HEK293 (cell line): ENCODE measurements at regions not wholly inside any gene's neighbourhood (a gene's known extent, or its start where the extent isn't known, plus 50 kb on each side); places are given as distances from the start of the nearest gene placed in this dataset.

Source experiments
- CTCF ChIA-PET: fragments of 350-600 bp; formaldehyde crosslinking; extraction: SDS; loops from one replicate; lab custom pipeline; 2021; ENCODE audit warnings: antibody characterized with exemption; lab: Yijun Ruan, JAX
- POLR2A ChIA-PET: fragments of 300-600 bp; formaldehyde crosslinking; extraction: SDS; loops from one replicate; lab custom pipeline; 2020; ENCODE audit warnings: antibody characterized with exemption, inconsistent platforms; lab: Yijun Ruan, JAX
- H3K27ac ChIP-seq: fragments of 200-500 bp; sonication (Bioruptor generic); 2 replicates; pipeline ENCODE4 v1.5.1; 2014; ENCODE audit warnings: low read depth, low read length, control low read depth, inconsistent platforms; ENCODE audit errors: extremely low read depth
- H3K36me3 ChIP-seq, 2 experiments: fragments of 200-500 bp in 1 of 2; sonication (Bioruptor generic) in 1 of 2; 1 replicate in 1 of 2; 2 replicates in 1 of 2; pipeline ENCODE4 v1.5.1; 2014 to 2017; ENCODE audit warnings: inconsistent platforms in 2 of 2, low read length in 2 of 2; ENCODE audit not compliant: control insufficient read depth in 2 of 2, insufficient read depth in 1 of 2
- H3K4me1 ChIP-seq: fragments of 200-500 bp; sonication (Bioruptor generic); 2 replicates; pipeline ENCODE4 v1.5.1; 2014; ENCODE audit warnings: mild to moderate bottlenecking, low read length, inconsistent platforms; ENCODE audit not compliant: control insufficient read depth, insufficient read depth
- H3K4me3 ChIP-seq: 2 replicates; pipeline ENCODE4 v1.5.1; 2011; ENCODE audit warnings: low read depth, mild to moderate bottlenecking, control low read depth, low read length, moderate library complexity
- H3K9me3 ChIP-seq: fragments of 200-500 bp; sonication (Bioruptor generic); 2 replicates; pipeline ENCODE4 v1.5.1; 2014; ENCODE audit warnings: low read depth, low read length, inconsistent platforms; ENCODE audit not compliant: control insufficient read depth, insufficient read depth
- HOXD13 ChIP-seq: sonication (generic); formaldehyde crosslinking; IDR thresholded peaks from 2 replicates; pipeline ENCODE4 v1.8.0; 2022; ENCODE audit warnings: missing genetic modification reagents, borderline replicate concordance
- KLF1 ChIP-seq: fragments of 450-650 bp; formaldehyde crosslinking; IDR thresholded peaks from 2 replicates; pipeline ENCODE4 v1.5.1; 2016; ENCODE audit warnings: missing biosample characterization, missing genetic modification characterization
- PRDM2 ChIP-seq: fragments of 450-650 bp; formaldehyde crosslinking; IDR thresholded peaks from 2 replicates; pipeline ENCODE4 v1.5.1; 2016; ENCODE audit warnings: missing biosample characterization, missing genetic modification characterization, borderline replicate concordance
- YY1 ChIP-seq: fragments of 450-650 bp; formaldehyde crosslinking; IDR thresholded peaks from 2 replicates; pipeline ENCODE4 v1.5.1; 2018; ENCODE audit warnings: missing biosample characterization, missing genetic modification characterization
- ZBTB49 ChIP-seq: fragments of 450-650 bp; formaldehyde crosslinking; IDR thresholded peaks from 2 replicates; pipeline ENCODE4 v1.5.1; 2016; ENCODE audit warnings: missing biosample characterization, missing genetic modification characterization, low read depth
- ZFP37 ChIP-seq: fragments of 450-650 bp; formaldehyde crosslinking; IDR thresholded peaks from 2 replicates; pipeline ENCODE4 v1.5.1; 2016; ENCODE audit warnings: missing biosample characterization, missing genetic modification characterization
- ZIC2 ChIP-seq: fragments of 450-650 bp; formaldehyde crosslinking; IDR thresholded peaks from 2 replicates; pipeline ENCODE4 v1.5.1; 2016; ENCODE audit warnings: missing biosample characterization, missing genetic modification characterization
- ZNF112 ChIP-seq: fragments of 450-650 bp; formaldehyde crosslinking; IDR thresholded peaks from 2 replicates; pipeline ENCODE4 v1.5.0; 2017; ENCODE audit warnings: missing biosample characterization, missing genetic modification characterization
- ZNF146 ChIP-seq: fragments of 450-650 bp; formaldehyde crosslinking; IDR thresholded peaks from 2 replicates; pipeline ENCODE4 v1.5.1; 2016; ENCODE audit warnings: missing biosample characterization, missing genetic modification characterization
- ZNF18 ChIP-seq: fragments of 450-650 bp; formaldehyde crosslinking; IDR thresholded peaks from 2 replicates; pipeline ENCODE4 v1.5.1; 2016; ENCODE audit warnings: missing biosample characterization, missing genetic modification characterization
- ZNF398 ChIP-seq: fragments of 450-650 bp; formaldehyde crosslinking; IDR thresholded peaks from 2 replicates; pipeline ENCODE4 v1.5.1; 2017; ENCODE audit warnings: missing biosample characterization, missing genetic modification characterization
- ZNF549 ChIP-seq: fragments of 450-650 bp; IDR thresholded peaks from 2 replicates; pipeline ENCODE4 v1.5.1; 2018; ENCODE audit warnings: missing biosample characterization, missing genetic modification characterization, mild to moderate bottlenecking, inconsistent platforms, moderate library complexity
- ZNF571 ChIP-seq: fragments of 450-650 bp; formaldehyde crosslinking; IDR thresholded peaks from 2 replicates; pipeline ENCODE4 v1.5.0; 2017; ENCODE audit warnings: missing biosample characterization, missing genetic modification characterization
- ZNF610 ChIP-seq: fragments of 450-650 bp; formaldehyde crosslinking; IDR thresholded peaks from 2 replicates; pipeline ENCODE4 v1.5.1; 2016; ENCODE audit warnings: missing biosample characterization, missing genetic modification characterization, borderline replicate concordance
- ZNF664 ChIP-seq: fragments of 450-650 bp; formaldehyde crosslinking; IDR thresholded peaks from 2 replicates; pipeline ENCODE4 v1.5.1; 2016; ENCODE audit warnings: missing biosample characterization, missing genetic modification characterization
- ZNF701 ChIP-seq: fragments of 450-650 bp; formaldehyde crosslinking; IDR thresholded peaks from 2 replicates; pipeline ENCODE4 v1.5.1; 2016; ENCODE audit warnings: missing biosample characterization, missing genetic modification characterization
- ZNF707 ChIP-seq: fragments of 450-650 bp; formaldehyde crosslinking; IDR thresholded peaks from 2 replicates; pipeline ENCODE4 v1.5.1; 2016; ENCODE audit warnings: missing biosample characterization, missing genetic modification characterization
- ZNF792 ChIP-seq: fragments of 450-650 bp; formaldehyde crosslinking; IDR thresholded peaks from 2 replicates; pipeline ENCODE4 v1.5.1; 2016; ENCODE audit warnings: missing biosample characterization, missing genetic modification characterization
- ZSCAN18 ChIP-seq: fragments of 450-650 bp; formaldehyde crosslinking; IDR thresholded peaks from 2 replicates; pipeline ENCODE4 v1.5.1; 2016; ENCODE audit warnings: missing biosample characterization, missing genetic modification characterization
- TF ChIP-seq, protein P1 (sequence below): fragments of 450-650 bp; formaldehyde crosslinking; IDR thresholded peaks from 2 replicates; pipeline ENCODE4 v1.5.1; 2016; ENCODE audit warnings: missing biosample characterization, missing genetic modification characterization

DNA sequence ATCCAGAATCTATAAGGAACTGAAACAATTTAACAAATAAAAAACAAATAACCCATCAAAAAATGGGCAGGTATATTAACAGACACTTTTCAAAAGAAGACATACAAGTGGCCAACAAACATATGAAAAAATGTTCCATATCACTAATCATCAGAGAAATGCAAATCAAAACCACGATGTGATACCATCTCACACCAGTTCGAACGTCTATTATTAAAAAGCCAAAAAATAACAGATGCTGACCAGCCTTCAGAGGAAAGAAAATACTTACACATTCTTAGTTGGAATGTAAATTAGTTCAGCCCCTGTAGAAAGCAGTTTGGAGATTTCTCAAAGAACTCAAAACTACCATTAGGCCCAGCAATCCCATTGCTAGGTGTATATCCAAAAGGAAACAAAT lies 687.9 kb upstream of the AADAT start:
- Histone ChIP-seq H3K9me3 (no peaks in the 10 kb centered on the region), H3K36me3 (no peaks in the 10 kb centered on the region), H3K4me1 (no peaks in the 10 kb centered on the region), H3K27ac (no peak overlapping the region), H3K4me3 (no peak overlapping the region)
- ChIA-PET CTCF (no interaction called here), POLR2A (no interaction called here)
- TF ChIP-seq ZBTB49 (tag by site-specific recombination) (no peak), ZNF18 (tag by site-specific recombination) (no peak), ZNF112 (no peak), ZNF571 (tag by site-specific recombination) (no peak), ZNF610 (no peak), ZNF146 (tag by site-specific recombination) (no peak), ZNF549 (tag by site-specific recombination) (no peak), ZNF664 (tag by site-specific recombination) (no peak), YY1 (tag by site-specific recombination) (no peak), ZSCAN18 (no peak), ZIC2 (tag by site-specific recombination) (no peak), ZNF398 (tag by site-specific recombination) (no peak), ZNF707 (tag by site-specific recombination) (no peak)
- TF ChIP-seq, protein P1, sequence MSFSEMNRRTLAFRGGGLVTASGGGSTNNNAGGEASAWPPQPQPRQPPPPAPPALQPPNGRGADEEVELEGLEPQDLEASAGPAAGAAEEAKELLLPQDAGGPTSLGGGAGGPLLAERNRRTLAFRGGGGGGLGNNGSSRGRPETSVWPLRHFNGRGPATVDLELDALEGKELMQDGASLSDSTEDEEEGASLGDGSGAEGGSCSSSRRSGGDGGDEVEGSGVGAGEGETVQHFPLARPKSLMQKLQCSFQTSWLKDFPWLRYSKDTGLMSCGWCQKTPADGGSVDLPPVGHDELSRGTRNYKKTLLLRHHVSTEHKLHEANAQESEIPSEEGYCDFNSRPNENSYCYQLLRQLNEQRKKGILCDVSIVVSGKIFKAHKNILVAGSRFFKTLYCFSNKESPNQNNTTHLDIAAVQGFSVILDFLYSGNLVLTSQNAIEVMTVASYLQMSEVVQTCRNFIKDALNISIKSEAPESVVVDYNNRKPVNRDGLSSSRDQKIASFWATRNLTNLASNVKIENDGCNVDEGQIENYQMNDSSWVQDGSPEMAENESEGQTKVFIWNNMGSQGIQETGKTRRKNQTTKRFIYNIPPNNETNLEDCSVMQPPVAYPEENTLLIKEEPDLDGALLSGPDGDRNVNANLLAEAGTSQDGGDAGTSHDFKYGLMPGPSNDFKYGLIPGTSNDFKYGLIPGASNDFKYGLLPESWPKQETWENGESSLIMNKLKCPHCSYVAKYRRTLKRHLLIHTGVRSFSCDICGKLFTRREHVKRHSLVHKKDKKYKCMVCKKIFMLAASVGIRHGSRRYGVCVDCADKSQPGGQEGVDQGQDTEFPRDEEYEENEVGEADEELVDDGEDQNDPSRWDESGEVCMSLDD: no peak

DNA sequence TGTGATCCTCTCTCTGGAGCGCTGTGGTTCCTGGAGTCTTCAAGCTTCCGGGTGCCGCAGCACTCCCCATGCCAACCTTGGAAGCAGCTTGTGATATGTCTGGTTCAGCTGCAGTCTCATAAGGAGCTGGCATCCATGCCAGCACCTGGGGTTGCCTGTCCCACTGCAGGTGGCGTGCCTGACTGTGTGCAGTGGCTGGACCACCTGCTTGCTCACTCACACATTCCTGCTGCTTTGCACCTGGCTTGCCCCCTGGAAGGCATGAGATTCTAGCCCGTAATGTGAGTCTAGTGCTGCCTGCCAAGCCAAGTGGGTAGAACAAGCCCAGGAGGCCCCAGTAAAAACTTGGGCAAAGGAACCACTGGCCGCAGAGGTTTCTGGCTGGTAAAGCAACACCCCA lies 687.2 kb upstream of the AADAT start:
- no peaks in the 10 kb centered on the region for H3K4me1 ChIP-seq
- TF ChIP-seq ZNF701 (no peak), KLF1 (tag by site-specific recombination) (no peak), PRDM2 (tag by site-specific recombination) (no peak), ZFP37 (tag by site-specific recombination) (no peak), HOXD13 (CRISPR knock-in tag) (no peak), ZNF792 (no peak)
- no peaks in the 10 kb centered on the region for H3K36me3 ChIP-seq
- POLR2A ChIA-PET: no interaction called here
- H3K9me3 ChIP-seq: no peaks in the 10 kb centered on the region
- H3K27ac ChIP-seq: no peak overlapping the region
- CTCF ChIA-PET: no interaction called here
- no peak overlapping the region for H3K4me3 ChIP-seq
